ENCODE measurements at regions not wholly inside any gene's neighbourhood (a gene's known extent, or its start where the extent isn't known, plus 50 kb on each side); places are given as distances from the start of the nearest gene placed in this dataset.

DNA sequence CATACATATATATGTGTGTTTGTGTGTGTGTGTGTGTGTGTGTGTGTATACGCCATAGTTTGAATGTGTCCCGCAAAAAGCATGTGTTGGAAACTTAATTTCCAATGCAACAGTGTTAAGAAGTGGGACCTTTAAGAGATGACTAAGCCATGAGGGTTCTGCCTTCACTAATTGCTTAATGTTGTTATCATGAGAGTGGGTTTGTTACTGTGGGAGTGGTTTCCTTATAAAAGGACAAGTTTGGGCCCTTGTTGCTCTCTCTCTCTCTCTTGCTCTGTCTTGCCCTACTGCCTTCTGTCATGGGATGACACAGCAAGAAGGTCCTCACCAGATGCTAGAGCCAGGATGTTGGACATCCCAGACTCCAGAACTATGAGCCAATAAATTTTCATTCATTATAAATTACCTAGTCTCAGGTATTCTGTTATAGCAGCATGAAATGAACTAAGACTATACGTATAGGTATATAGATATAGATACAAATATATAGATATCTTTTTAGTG lies 103.8 kb upstream of the ZC3H11B start:
- TF ChIP-seq POLR2A (IDR thresholded peaks at IDR 0.05) = no peak
- TF ChIP-seq, protein P1, sequence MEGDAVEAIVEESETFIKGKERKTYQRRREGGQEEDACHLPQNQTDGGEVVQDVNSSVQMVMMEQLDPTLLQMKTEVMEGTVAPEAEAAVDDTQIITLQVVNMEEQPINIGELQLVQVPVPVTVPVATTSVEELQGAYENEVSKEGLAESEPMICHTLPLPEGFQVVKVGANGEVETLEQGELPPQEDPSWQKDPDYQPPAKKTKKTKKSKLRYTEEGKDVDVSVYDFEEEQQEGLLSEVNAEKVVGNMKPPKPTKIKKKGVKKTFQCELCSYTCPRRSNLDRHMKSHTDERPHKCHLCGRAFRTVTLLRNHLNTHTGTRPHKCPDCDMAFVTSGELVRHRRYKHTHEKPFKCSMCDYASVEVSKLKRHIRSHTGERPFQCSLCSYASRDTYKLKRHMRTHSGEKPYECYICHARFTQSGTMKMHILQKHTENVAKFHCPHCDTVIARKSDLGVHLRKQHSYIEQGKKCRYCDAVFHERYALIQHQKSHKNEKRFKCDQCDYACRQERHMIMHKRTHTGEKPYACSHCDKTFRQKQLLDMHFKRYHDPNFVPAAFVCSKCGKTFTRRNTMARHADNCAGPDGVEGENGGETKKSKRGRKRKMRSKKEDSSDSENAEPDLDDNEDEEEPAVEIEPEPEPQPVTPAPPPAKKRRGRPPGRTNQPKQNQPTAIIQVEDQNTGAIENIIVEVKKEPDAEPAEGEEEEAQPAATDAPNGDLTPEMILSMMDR (IDR thresholded peaks at IDR 0.05) = no peak
- no peak for TF ChIP-seq EP300 (IDR thresholded peaks at IDR 0.05)

Data from ovary (tissue), 3 donors.